ENCODE measurements at regions not wholly inside any gene's neighbourhood (a gene's known extent, or its start where the extent isn't known, plus 50 kb on each side); places are given as distances from the start of the nearest gene placed in this dataset.

GRCh38 chr16:87085441-87085840, 231.8 kb downstream of the C16orf95 start:
- Histone ChIP-seq H3K4me3 (ENCODE audit: low read depth in 1 of 3, low read length in 3 of 3) (no peak overlapping the region), H3K36me3 (ENCODE audit: control insufficient read depth in 3 of 3, insufficient read depth in 2 of 3, low read depth in 1 of 3, low read length in 3 of 3) (no peaks in the 10 kb centered on the region), H3K4me1 (ENCODE audit: control insufficient read depth in 3 of 3, insufficient read depth in 2 of 3, low read depth in 1 of 3, low read length in 2 of 3) (no peaks in the 10 kb centered on the region), H3K27me3 (ENCODE audit: control insufficient read depth in 3 of 3, insufficient read depth in 3 of 3, low read length in 3 of 3) (peaks cover 0 to 2% (median 2%) of the 10 kb centered on the region in 3 donors), H3K9me3 (ENCODE audit: control insufficient read depth in 2 of 2, insufficient read depth in 1 of 2, low read depth in 1 of 2, low read length in 1 of 2) (peaks cover 0 to 7% of the 10 kb centered on the region in 2 donors), H3K27ac (ENCODE audit: low read depth in 1 of 3, low read length in 2 of 3) (no peak overlapping the region)
- WGBS, 3 donors = 67 to 76% (median 72%) methylated on average over 5 of the region's 5 CpGs
- no peak for FAIRE-seq
- DNase-seq = no peak

- Histone ChIP-seq H3K27ac (ENCODE audit: low read depth in 1 of 3, low read length in 2 of 3) (no peak overlapping the region), H3K36me3 (ENCODE audit: control insufficient read depth in 3 of 3, insufficient read depth in 2 of 3, low read depth in 1 of 3, low read length in 3 of 3) (no peaks in the 10 kb centered on the region), H3K4me3 (ENCODE audit: low read depth in 1 of 3, low read length in 3 of 3) (no peak overlapping the region), H3K9me3 (ENCODE audit: control insufficient read depth in 2 of 2, insufficient read depth in 1 of 2, low read depth in 1 of 2, low read length in 1 of 2) (peaks cover 0 to 5% of the 10 kb centered on the region in 2 donors), H3K27me3 (ENCODE audit: control insufficient read depth in 3 of 3, insufficient read depth in 3 of 3, low read length in 3 of 3) (peaks cover 0 to 2% (median 2%) of the 10 kb centered on the region in 3 donors), H3K4me1 (ENCODE audit: control insufficient read depth in 3 of 3, insufficient read depth in 2 of 3, low read depth in 1 of 3, low read length in 2 of 3) (no peaks in the 10 kb centered on the region)
- no peak for FAIRE-seq
- no peak for DNase-seq
- WGBS, 3 donors = 73 to 84% (median 82%) methylated on average over 4 of the region's 4 CpGs
These were observed 231.0 kb downstream of the C16orf95 start for GRCh38 chr16:87086156-87086555.

DNA sequence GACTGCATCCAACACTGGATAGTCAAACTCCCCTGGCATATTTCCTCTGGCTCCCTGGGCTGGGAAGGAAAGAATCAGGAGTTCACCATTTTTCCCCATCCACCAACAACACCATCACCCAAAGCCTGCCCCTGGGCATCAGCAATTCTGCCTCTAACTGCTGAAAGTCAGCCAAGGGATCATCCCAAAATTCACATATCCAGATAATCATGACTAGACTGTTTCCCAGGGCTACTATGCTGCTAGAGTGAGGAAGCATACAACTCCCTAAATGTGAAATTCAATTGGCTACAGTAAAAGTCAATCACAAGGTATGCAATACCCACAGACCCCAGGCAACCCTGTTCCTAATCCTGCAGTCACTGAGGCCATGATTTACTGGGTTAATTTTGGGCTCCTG, 230.6 kb downstream of the C16orf95 start:
- Histone ChIP-seq H3K27me3 (ENCODE audit: control insufficient read depth in 3 of 3, insufficient read depth in 3 of 3, low read length in 3 of 3) (peaks cover 0 to 2% (median 2%) of the 10 kb centered on the region in 3 donors), H3K4me1 (ENCODE audit: control insufficient read depth in 3 of 3, insufficient read depth in 2 of 3, low read depth in 1 of 3, low read length in 2 of 3) (no peaks in the 10 kb centered on the region)

DNA sequence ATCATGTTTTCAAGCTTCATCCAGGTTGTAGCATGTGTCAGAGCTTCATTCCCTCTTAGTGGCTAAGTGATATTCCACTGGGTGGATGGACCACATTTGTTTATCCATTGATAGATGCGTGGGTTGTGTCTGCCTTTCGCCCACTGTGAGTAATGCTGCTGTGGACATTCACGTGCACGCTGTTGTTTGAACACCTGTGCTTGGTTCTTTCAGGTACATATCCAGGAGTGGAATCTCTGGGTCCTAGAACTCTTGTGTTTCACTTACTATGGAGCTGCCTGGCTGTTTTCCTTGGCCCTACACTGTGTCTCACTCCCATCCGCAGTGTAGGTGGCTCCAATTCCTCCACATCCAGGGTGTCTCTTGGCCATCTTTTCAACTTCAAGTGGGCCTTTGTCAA, 224.2 kb downstream of the C16orf95 start:
- Histone ChIP-seq H3K4me1 (ENCODE audit: control insufficient read depth in 3 of 3, insufficient read depth in 2 of 3, low read depth in 1 of 3, low read length in 2 of 3) (no peaks in the 10 kb centered on the region), H3K27me3 (ENCODE audit: control insufficient read depth in 3 of 3, insufficient read depth in 3 of 3, low read length in 3 of 3) (peaks cover 0 to 3% (median 2%) of the 10 kb centered on the region in 3 donors), H3K9me3 (ENCODE audit: control insufficient read depth in 2 of 2, insufficient read depth in 1 of 2, low read depth in 1 of 2, low read length in 1 of 2) (no peaks in the 10 kb centered on the region), H3K36me3 (ENCODE audit: control insufficient read depth in 3 of 3, insufficient read depth in 2 of 3, low read depth in 1 of 3, low read length in 3 of 3) (no peaks in the 10 kb centered on the region), H3K27ac (ENCODE audit: low read depth in 1 of 3, low read length in 2 of 3) (no peak overlapping the region), H3K4me3 (ENCODE audit: low read depth in 1 of 3, low read length in 3 of 3) (no peak overlapping the region)
- no peak for DNase-seq
- no peak for FAIRE-seq
- WGBS, 3 donors = 47 to 85% (median 57%) methylated on average over 5 of the region's 5 CpGs

More for the DNA sequence above, 230.6 kb downstream of the C16orf95 start:
- H3K4me3 ChIP-seq (ENCODE audit: low read depth in 1 of 3, low read length in 3 of 3) = no peak overlapping the region
- FAIRE-seq (no peak), DNase-seq (no peak)
- H3K27ac ChIP-seq (ENCODE audit: low read depth in 1 of 3, low read length in 2 of 3) = no peak overlapping the region
- peaks cover 0 to 3% of the 10 kb centered on the region in 2 donors for H3K9me3 ChIP-seq (ENCODE audit: control insufficient read depth in 2 of 2, insufficient read depth in 1 of 2, low read depth in 1 of 2, low read length in 1 of 2)
- H3K36me3 ChIP-seq (ENCODE audit: control insufficient read depth in 3 of 3, insufficient read depth in 2 of 3, low read depth in 1 of 3, low read length in 3 of 3) = no peaks in the 10 kb centered on the region

DNA sequence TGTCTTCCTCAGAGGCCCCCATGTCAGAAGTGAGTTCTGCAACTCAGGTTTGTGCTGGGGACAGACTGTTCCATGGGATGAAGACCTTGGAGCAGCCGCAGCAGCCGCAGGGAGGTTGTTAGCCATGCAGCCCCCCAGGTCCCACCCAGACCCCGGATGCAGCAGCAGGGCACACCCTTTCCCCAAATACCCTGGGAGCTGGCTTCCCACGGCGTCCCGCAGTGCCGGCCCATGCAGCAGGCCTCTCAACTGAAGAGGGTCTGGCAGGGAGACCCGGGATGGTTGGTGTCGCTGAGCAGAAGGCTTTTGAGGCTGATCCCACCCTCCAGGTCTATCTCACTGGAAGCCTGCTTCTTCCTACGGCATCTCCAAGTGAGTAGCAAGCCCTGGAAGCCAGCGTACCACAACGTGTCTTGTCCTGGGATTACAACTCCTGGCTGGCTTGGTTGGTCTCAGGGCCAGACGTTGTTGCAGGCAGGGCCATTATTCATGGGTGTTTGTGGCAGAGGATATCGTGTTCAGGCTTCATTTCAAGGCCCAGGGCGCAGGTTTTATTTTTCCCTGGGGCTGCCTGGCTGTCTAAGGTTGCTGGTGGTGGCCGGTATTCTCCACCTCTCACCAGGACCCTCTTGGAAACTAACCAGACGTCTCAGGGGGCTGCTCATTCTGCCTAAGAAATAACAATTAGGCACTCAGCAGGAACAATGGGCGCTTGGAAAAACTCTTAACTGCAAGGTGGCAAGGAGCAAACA, 223.2 kb downstream of the C16orf95 start:
- peaks cover 0 to 3% (median 2%) of the 10 kb centered on the region in 3 donors for H3K27me3 ChIP-seq (ENCODE audit: control insufficient read depth in 3 of 3, insufficient read depth in 3 of 3, low read length in 3 of 3)
- DNase-seq (no peak), FAIRE-seq (no peak)
- no peaks in the 10 kb centered on the region for H3K36me3 ChIP-seq (ENCODE audit: control insufficient read depth in 3 of 3, insufficient read depth in 2 of 3, low read depth in 1 of 3, low read length in 3 of 3)
- H3K27ac ChIP-seq (ENCODE audit: low read depth in 1 of 3, low read length in 2 of 3) = no peak overlapping the region
- no peak overlapping the region for H3K4me3 ChIP-seq (ENCODE audit: low read depth in 1 of 3, low read length in 3 of 3)
- no peaks in the 10 kb centered on the region for H3K4me1 ChIP-seq (ENCODE audit: control insufficient read depth in 3 of 3, insufficient read depth in 2 of 3, low read depth in 1 of 3, low read length in 2 of 3)
- H3K9me3 ChIP-seq (ENCODE audit: control insufficient read depth in 2 of 2, insufficient read depth in 1 of 2, low read depth in 1 of 2, low read length in 1 of 2) = no peaks in the 10 kb centered on the region
- WGBS, 3 donors = 82 to 83% (median 83%) methylated on average over 18 of the region's 18 CpGs

- Histone ChIP-seq H3K27me3 (ENCODE audit: control insufficient read depth in 3 of 3, insufficient read depth in 3 of 3, low read length in 3 of 3) (peaks cover 0 to 3% (median 2%) of the 10 kb centered on the region in 3 donors), H3K36me3 (ENCODE audit: control insufficient read depth in 3 of 3, insufficient read depth in 2 of 3, low read depth in 1 of 3, low read length in 3 of 3) (no peaks in the 10 kb centered on the region)
- FAIRE-seq = no peak
These were observed 222.7 kb downstream of the C16orf95 start for GRCh38 chr16:87094556-87094865.

DNA sequence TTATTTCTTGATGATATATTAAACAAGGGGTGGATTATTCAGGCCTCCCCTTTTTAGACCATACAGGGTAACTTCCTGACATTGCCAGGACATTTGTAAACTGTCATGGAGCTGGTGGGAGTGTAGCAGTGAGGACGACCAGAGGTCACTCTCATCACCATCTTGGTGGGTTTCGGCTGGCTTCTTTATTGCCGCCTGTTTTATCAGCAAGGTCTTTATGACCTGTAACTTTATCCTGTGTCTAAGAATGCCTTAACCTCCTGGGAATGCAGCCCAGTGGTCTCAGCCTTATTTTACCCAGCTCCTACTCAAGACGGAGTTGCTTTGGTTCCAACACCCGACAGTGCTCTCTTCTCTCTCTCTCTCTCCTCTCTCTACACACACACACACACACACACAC, 221.9 kb downstream of the C16orf95 start:
- FAIRE-seq (no peak), DNase-seq (no peak)
- H3K4me1 ChIP-seq (ENCODE audit: control insufficient read depth in 3 of 3, insufficient read depth in 2 of 3, low read depth in 1 of 3, low read length in 2 of 3) = no peaks in the 10 kb centered on the region
- 57 to 65% (median 64%) methylated on average over 5 of the region's 5 CpGs for WGBS, 3 donors
- H3K4me3 ChIP-seq (ENCODE audit: low read depth in 1 of 3, low read length in 3 of 3) = no peak overlapping the region
- H3K27me3 ChIP-seq (ENCODE audit: control insufficient read depth in 3 of 3, insufficient read depth in 3 of 3, low read length in 3 of 3) = peaks cover 0 to 3% (median 0%) of the 10 kb centered on the region in 3 donors
- H3K36me3 ChIP-seq (ENCODE audit: control insufficient read depth in 3 of 3, insufficient read depth in 2 of 3, low read depth in 1 of 3, low read length in 3 of 3) = no peaks in the 10 kb centered on the region
- H3K9me3 ChIP-seq (ENCODE audit: control insufficient read depth in 2 of 2, insufficient read depth in 1 of 2, low read depth in 1 of 2, low read length in 1 of 2) = no peaks in the 10 kb centered on the region
- H3K27ac ChIP-seq (ENCODE audit: low read depth in 1 of 3, low read length in 2 of 3) = no peak overlapping the region

More at GRCh38 chr16:87094556-87094865, 222.7 kb downstream of the C16orf95 start:
- no peaks in the 10 kb centered on the region for H3K9me3 ChIP-seq (ENCODE audit: control insufficient read depth in 2 of 2, insufficient read depth in 1 of 2, low read depth in 1 of 2, low read length in 1 of 2)
- DNase-seq = no peak
- 70 to 77% (median 76%) methylated on average over 5 of the region's 5 CpGs for WGBS, 3 donors
- H3K4me3 ChIP-seq (ENCODE audit: low read depth in 1 of 3, low read length in 3 of 3) = no peak overlapping the region
- no peak overlapping the region for H3K27ac ChIP-seq (ENCODE audit: low read depth in 1 of 3, low read length in 2 of 3)
- H3K4me1 ChIP-seq (ENCODE audit: control insufficient read depth in 3 of 3, insufficient read depth in 2 of 3, low read depth in 1 of 3, low read length in 2 of 3) = no peaks in the 10 kb centered on the region

GRCh38 chr16:87096746-87097333, 220.4 kb downstream of the C16orf95 start:
- Histone ChIP-seq H3K27ac (ENCODE audit: low read depth in 1 of 3, low read length in 2 of 3) (no peak overlapping the region), H3K4me1 (ENCODE audit: control insufficient read depth in 3 of 3, insufficient read depth in 2 of 3, low read depth in 1 of 3, low read length in 2 of 3) (no peaks in the 10 kb centered on the region), H3K9me3 (ENCODE audit: control insufficient read depth in 2 of 2, insufficient read depth in 1 of 2, low read depth in 1 of 2, low read length in 1 of 2) (no peaks in the 10 kb centered on the region), H3K27me3 (ENCODE audit: control insufficient read depth in 3 of 3, insufficient read depth in 3 of 3, low read length in 3 of 3) (peaks cover 0 to 3% (median 0%) of the 10 kb centered on the region in 3 donors), H3K4me3 (ENCODE audit: low read depth in 1 of 3, low read length in 3 of 3) (no peak overlapping the region), H3K36me3 (ENCODE audit: control insufficient read depth in 3 of 3, insufficient read depth in 2 of 3, low read depth in 1 of 3, low read length in 3 of 3) (no peaks in the 10 kb centered on the region)
- DNase-seq (no peak), FAIRE-seq (no peak)
- WGBS, 3 donors = 80 to 90% (median 84%) methylated on average over 11 of the region's 11 CpGs

Data from small intestine (tissue), 7 donors.